ENCODE measurements at regions not wholly inside any gene's neighbourhood (a gene's known extent, or its start where the extent isn't known, plus 50 kb on each side); places are given as distances from the start of the nearest gene placed in this dataset.

- H3F3A ChIP-seq (ENCODE audit: low read depth), result no peaks in the 10 kb centered on the region
- TF ChIP-seq, protein P1, sequence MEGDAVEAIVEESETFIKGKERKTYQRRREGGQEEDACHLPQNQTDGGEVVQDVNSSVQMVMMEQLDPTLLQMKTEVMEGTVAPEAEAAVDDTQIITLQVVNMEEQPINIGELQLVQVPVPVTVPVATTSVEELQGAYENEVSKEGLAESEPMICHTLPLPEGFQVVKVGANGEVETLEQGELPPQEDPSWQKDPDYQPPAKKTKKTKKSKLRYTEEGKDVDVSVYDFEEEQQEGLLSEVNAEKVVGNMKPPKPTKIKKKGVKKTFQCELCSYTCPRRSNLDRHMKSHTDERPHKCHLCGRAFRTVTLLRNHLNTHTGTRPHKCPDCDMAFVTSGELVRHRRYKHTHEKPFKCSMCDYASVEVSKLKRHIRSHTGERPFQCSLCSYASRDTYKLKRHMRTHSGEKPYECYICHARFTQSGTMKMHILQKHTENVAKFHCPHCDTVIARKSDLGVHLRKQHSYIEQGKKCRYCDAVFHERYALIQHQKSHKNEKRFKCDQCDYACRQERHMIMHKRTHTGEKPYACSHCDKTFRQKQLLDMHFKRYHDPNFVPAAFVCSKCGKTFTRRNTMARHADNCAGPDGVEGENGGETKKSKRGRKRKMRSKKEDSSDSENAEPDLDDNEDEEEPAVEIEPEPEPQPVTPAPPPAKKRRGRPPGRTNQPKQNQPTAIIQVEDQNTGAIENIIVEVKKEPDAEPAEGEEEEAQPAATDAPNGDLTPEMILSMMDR (conservative IDR thresholded peaks at IDR 0.05; ENCODE audit: low read length), result no peak
- TF ChIP-seq EZH2phosphoT487 (IDR thresholded peaks at IDR 0.05; ENCODE audit: borderline replicate concordance), result no peak
- H3K79me2 ChIP-seq (ENCODE audit: insufficient read depth, low read length), result no peaks in the 10 kb centered on the region
- H3K9me3 ChIP-seq (ENCODE audit: insufficient read depth, low read depth, low read length), result no peaks in the 10 kb centered on the region
- H3K4me2 ChIP-seq (ENCODE audit: low read depth, low read length, poor library complexity, severe bottlenecking), result no peak overlapping the region
- H3K9ac ChIP-seq (ENCODE audit: low read depth, low read length, poor library complexity, severe bottlenecking), result no peak overlapping the region
- H3K4me1 ChIP-seq (ENCODE audit: insufficient read depth, low read length, poor library complexity, severe bottlenecking), result no peaks in the 10 kb centered on the region
- H3K27me3 ChIP-seq (ENCODE audit: insufficient read depth, low read length, poor library complexity, severe bottlenecking), result no peaks in the 10 kb centered on the region
- no peak overlapping the region for H2AFZ ChIP-seq (ENCODE audit: low read length)
- H4K20me1 ChIP-seq (ENCODE audit: insufficient read depth, low read length, poor library complexity, severe bottlenecking), result no peaks in the 10 kb centered on the region
- H3K4me3 ChIP-seq (ENCODE audit: low read length, poor library complexity, severe bottlenecking), result no peak overlapping the region
- 0 out of 2 replicates have a peak, but pooled peaks cover 7% of the 10 kb centered on the region for H3K9me2 ChIP-seq (replicated peaks; ENCODE audit: low read depth, low read length)
- no peaks in the 10 kb centered on the region for H3K36me3 ChIP-seq (ENCODE audit: insufficient read depth, low read length)
Measured at GRCh38 chr10:58079461-58079860, 188.2 kb downstream of the IPMK start.

DNA sequence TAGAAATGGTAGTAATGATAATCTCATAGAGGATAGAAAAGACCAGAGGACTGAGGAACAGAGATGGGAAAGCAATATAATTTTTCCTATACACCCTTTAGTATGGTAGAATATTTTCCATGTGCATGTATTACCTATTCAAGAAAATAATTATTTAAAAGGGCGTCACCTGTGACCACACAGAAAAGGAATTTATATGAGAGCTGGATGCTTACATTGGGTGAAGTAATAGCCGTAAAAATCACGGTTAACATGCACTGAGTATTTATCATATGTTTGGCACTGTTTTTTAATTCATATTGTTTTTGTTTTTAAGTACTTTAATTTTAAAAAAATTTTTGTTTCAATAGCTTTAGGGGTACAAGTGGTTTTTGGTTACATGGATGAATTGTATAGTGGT, 195.1 kb downstream of the IPMK start:
- no peak for TF ChIP-seq EZH2phosphoT487 (IDR thresholded peaks at IDR 0.05; ENCODE audit: borderline replicate concordance)
- TF ChIP-seq, protein P1 (conservative IDR thresholded peaks at IDR 0.05; ENCODE audit: low read length), result no peak
- no peaks in the 10 kb centered on the region for H3K36me3 ChIP-seq (ENCODE audit: insufficient read depth, low read length)
- H3K4me1 ChIP-seq (ENCODE audit: insufficient read depth, low read length, poor library complexity, severe bottlenecking), result no peaks in the 10 kb centered on the region
- H4K20me1 ChIP-seq (ENCODE audit: insufficient read depth, low read length, poor library complexity, severe bottlenecking), result no peaks in the 10 kb centered on the region
- H3F3A ChIP-seq (ENCODE audit: low read depth), result no peaks in the 10 kb centered on the region
- no peaks in the 10 kb centered on the region for H3K9me3 ChIP-seq (ENCODE audit: insufficient read depth, low read depth, low read length)
- H3K4me3 ChIP-seq (ENCODE audit: low read length, poor library complexity, severe bottlenecking), result no peak overlapping the region
- no peak overlapping the region for H3K4me2 ChIP-seq (ENCODE audit: low read depth, low read length, poor library complexity, severe bottlenecking)
- no peaks in the 10 kb centered on the region for H3K27me3 ChIP-seq (ENCODE audit: insufficient read depth, low read length, poor library complexity, severe bottlenecking)
- H2AFZ ChIP-seq (ENCODE audit: low read length), result no peak overlapping the region
- H3K9ac ChIP-seq (ENCODE audit: low read depth, low read length, poor library complexity, severe bottlenecking), result no peak overlapping the region
- no peaks in the 10 kb centered on the region for H3K79me2 ChIP-seq (ENCODE audit: insufficient read depth, low read length)
- H3K9me2 ChIP-seq (replicated peaks; ENCODE audit: low read depth, low read length), result 0 out of 2 replicates have a peak, but pooled peaks cover 7% of the 10 kb centered on the region

- TF ChIP-seq, protein P1 (conservative IDR thresholded peaks at IDR 0.05; ENCODE audit: low read length), result no peak
- TF ChIP-seq EZH2phosphoT487 (IDR thresholded peaks at IDR 0.05; ENCODE audit: borderline replicate concordance), result no peak
- Histone ChIP-seq H3F3A (ENCODE audit: low read depth) (no peaks in the 10 kb centered on the region), H4K20me1 (ENCODE audit: insufficient read depth, low read length, poor library complexity, severe bottlenecking) (no peaks in the 10 kb centered on the region), H3K4me1 (ENCODE audit: insufficient read depth, low read length, poor library complexity, severe bottlenecking) (no peaks in the 10 kb centered on the region), H2AFZ (ENCODE audit: low read length) (no peak overlapping the region), H3K79me2 (ENCODE audit: insufficient read depth, low read length) (no peaks in the 10 kb centered on the region), H3K9me2 (replicated peaks; ENCODE audit: low read depth, low read length) (no peaks in the 10 kb centered on the region), H3K9me3 (ENCODE audit: insufficient read depth, low read depth, low read length) (no peaks in the 10 kb centered on the region), H3K9ac (ENCODE audit: low read depth, low read length, poor library complexity, severe bottlenecking) (no peak overlapping the region), H3K27me3 (ENCODE audit: insufficient read depth, low read length, poor library complexity, severe bottlenecking) (no peaks in the 10 kb centered on the region), H3K4me2 (ENCODE audit: low read depth, low read length, poor library complexity, severe bottlenecking) (no peak overlapping the region), H3K36me3 (ENCODE audit: insufficient read depth, low read length) (no peaks in the 10 kb centered on the region), H3K4me3 (ENCODE audit: low read length, poor library complexity, severe bottlenecking) (no peak overlapping the region)
Measured at GRCh38 chr10:58070956-58071355, 196.7 kb downstream of the IPMK start.
